OCI-LY1 (cell line): ENCODE measurements at regions not wholly inside any gene's neighbourhood (a gene's known extent, or its start where the extent isn't known, plus 50 kb on each side); places are given as distances from the start of the nearest gene placed in this dataset.

Experiments
- H2AFZ ChIP-seq: fragments of 200-600 bp; sonication (generic), shearing (Covaris generic); 2 replicates; pipeline ENCODE4 v1.6.0; 2014; ENCODE audit warnings: antibody characterized with exemption, mild to moderate bottlenecking, low read length
- H3F3A ChIP-seq: fragments of 200-600 bp; sonication (generic), shearing (Covaris generic); 2 replicates; pipeline ENCODE4 v1.6.0; 2014; ENCODE audit warnings: mild to moderate bottlenecking, antibody characterized with exemption, low read length, moderate library complexity; ENCODE audit not compliant: insufficient read depth
- H3K27ac ChIP-seq: fragments of 200-600 bp; sonication (generic); 2 replicates; pipeline ENCODE4 v1.5.1; 2014; ENCODE audit warnings: low read length, mixed run types, mild to moderate bottlenecking, low read depth; ENCODE audit not compliant: poor library complexity, severe bottlenecking
- H3K27me3 ChIP-seq: fragments of 200-600 bp; sonication (generic); 2 replicates; pipeline ENCODE4 v1.6.0; 2014; ENCODE audit warnings: antibody characterized with exemption, mild to moderate bottlenecking, low read length, moderate library complexity; ENCODE audit not compliant: insufficient read depth
- H3K36me3 ChIP-seq: fragments of 200-600 bp; sonication (generic); 2 replicates; pipeline ENCODE4 v1.6.1; 2014; ENCODE audit warnings: mild to moderate bottlenecking, antibody characterized with exemption, low read length, moderate library complexity, mixed read lengths; ENCODE audit not compliant: insufficient read depth
- H3K4me1 ChIP-seq: fragments of 200-600 bp; sonication (generic); 2 replicates; pipeline ENCODE4 v1.5.1; 2014; ENCODE audit warnings: mild to moderate bottlenecking, low read length, moderate library complexity; ENCODE audit not compliant: insufficient read depth, severe bottlenecking
- H3K4me2 ChIP-seq: fragments of 200-600 bp; sonication (generic), shearing (Covaris generic); 2 replicates; pipeline ENCODE4 v1.6.1; 2014; ENCODE audit warnings: low read length
- H3K4me3 ChIP-seq: fragments of 200-600 bp; sonication (generic); 2 replicates; pipeline ENCODE4 v1.5.1; 2014; ENCODE audit warnings: low read length, low read depth, mild to moderate bottlenecking, mixed read lengths; ENCODE audit not compliant: poor library complexity, severe bottlenecking
- H3K79me2 ChIP-seq: fragments of 200-600 bp; shearing (Covaris generic); 2 replicates; pipeline ENCODE4 v1.6.1; 2016; ENCODE audit warnings: mixed run types, low read length, mixed read lengths; ENCODE audit not compliant: insufficient read depth
- H3K9ac ChIP-seq: fragments of 200-600 bp; sonication (generic), shearing (Covaris generic); 2 replicates; pipeline ENCODE4 v1.6.1; 2014; ENCODE audit warnings: mild to moderate bottlenecking, low read length, mixed read lengths
- H3K9me2 ChIP-seq: fragments of 200-600 bp; sonication (generic), shearing (Covaris generic); 2 replicates; pipeline ENCODE4 v1.6.1; 2014; ENCODE audit warnings: low read depth, mild to moderate bottlenecking, low read length, mixed read lengths
- H3K9me3 ChIP-seq: fragments of 200-600 bp; shearing (Covaris generic); 2 replicates; pipeline ENCODE4 v1.6.1; 2014; ENCODE audit warnings: low read length, mixed read lengths
- H4K20me1 ChIP-seq: fragments of 200-600 bp; sonication (generic), shearing (Covaris generic); 2 replicates; pipeline ENCODE4 v1.6.0; 2016; ENCODE audit warnings: mild to moderate bottlenecking, low read length; ENCODE audit not compliant: insufficient read depth
- EZH2 ChIP-seq: fragments of 200-600 bp; sonication (generic), shearing (Covaris generic); IDR thresholded peaks from 2 replicates; pipeline ENCODE4 v1.8.0; 2017; ENCODE audit warnings: borderline replicate concordance, mixed run types, mild to moderate bottlenecking, antibody characterized with exemption, low read length, moderate library complexity, mixed read lengths
- TF ChIP-seq, protein P1 (sequence below): fragments of 200-600 bp; sonication (generic), shearing (Covaris generic); IDR thresholded peaks from 2 replicates; pipeline ENCODE4 v1.5.1; 2017; ENCODE audit warnings: mild to moderate bottlenecking, antibody characterized with exemption, low read length, moderate library complexity, mixed read lengths

DNA sequence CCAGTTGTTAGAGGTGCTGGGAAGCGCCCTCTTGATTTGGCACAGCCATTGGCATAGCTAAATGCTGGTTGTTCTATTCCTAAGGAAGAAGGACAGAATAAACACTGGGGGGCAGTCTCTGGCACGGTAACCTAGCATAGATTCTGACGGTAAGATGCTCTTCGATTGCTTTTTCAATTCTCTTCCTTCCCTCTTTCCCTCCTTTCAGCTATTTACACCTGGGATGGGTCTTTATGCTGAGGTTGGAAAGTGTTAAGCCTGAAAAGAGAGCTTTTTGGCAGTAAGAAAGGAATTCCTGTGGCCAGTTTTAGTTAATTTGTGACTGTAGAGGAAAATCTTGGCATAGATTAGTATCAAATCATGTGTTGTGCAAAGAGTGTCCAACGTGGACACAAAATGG, 162.8 kb downstream of the SNAPC1 start:
- H3K79me2 ChIP-seq, result no peaks in the 10 kb centered on the region
- H3K4me3 ChIP-seq, result no peak overlapping the region
- no peak overlapping the region for H3K4me2 ChIP-seq
- H3K9ac ChIP-seq, result no peak overlapping the region
- H2AFZ ChIP-seq, result no peak overlapping the region
- no peaks in the 10 kb centered on the region for H3K4me1 ChIP-seq
- no peaks in the 10 kb centered on the region for H3K9me3 ChIP-seq
- H3K9me2 ChIP-seq, result no peaks in the 10 kb centered on the region
- no peaks in the 10 kb centered on the region for H3F3A ChIP-seq
- TF ChIP-seq, protein P1, sequence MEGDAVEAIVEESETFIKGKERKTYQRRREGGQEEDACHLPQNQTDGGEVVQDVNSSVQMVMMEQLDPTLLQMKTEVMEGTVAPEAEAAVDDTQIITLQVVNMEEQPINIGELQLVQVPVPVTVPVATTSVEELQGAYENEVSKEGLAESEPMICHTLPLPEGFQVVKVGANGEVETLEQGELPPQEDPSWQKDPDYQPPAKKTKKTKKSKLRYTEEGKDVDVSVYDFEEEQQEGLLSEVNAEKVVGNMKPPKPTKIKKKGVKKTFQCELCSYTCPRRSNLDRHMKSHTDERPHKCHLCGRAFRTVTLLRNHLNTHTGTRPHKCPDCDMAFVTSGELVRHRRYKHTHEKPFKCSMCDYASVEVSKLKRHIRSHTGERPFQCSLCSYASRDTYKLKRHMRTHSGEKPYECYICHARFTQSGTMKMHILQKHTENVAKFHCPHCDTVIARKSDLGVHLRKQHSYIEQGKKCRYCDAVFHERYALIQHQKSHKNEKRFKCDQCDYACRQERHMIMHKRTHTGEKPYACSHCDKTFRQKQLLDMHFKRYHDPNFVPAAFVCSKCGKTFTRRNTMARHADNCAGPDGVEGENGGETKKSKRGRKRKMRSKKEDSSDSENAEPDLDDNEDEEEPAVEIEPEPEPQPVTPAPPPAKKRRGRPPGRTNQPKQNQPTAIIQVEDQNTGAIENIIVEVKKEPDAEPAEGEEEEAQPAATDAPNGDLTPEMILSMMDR, result peak; percentile 43; the same call in 1 of the 2 replicates
- no peak for TF ChIP-seq EZH2
- H3K27ac ChIP-seq, result no peak overlapping the region
- no peaks in the 10 kb centered on the region for H3K27me3 ChIP-seq
- no peaks in the 10 kb centered on the region for H4K20me1 ChIP-seq
- H3K36me3 ChIP-seq, result no peaks in the 10 kb centered on the region

DNA sequence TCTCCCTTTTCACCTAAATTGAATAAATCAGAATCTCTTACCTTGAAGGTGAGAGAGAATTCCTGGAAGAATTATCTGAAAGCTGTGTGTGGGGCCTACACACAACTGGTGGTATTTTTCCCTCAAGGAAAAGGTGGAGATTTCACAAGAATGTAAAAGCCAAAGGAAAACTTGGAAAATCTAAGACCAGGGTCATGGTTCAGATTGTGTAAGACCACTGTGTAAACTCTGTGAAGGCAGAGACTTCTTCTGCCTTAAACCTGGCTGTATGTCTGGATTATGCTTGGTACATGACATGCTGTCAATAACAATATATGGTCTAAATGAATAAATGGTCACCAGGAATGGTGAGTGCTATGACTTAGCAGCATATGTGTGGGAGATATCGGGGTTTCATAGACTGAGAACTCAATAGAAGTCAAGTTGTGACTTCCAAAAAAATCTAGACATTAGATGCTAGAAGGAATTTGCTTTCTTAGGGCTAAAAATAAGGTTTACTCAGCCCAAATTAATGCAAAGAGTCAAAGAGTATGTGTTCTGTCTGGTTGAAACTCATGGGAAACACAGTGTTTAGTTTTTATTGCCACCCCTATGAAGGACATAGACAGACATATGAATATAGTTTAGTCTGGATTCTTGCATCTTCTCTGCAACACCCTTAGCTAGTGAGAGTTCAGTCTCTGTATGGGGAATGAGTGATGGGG, 163.7 kb downstream of the SNAPC1 start:
- H3K9ac ChIP-seq, result no peak overlapping the region
- TF ChIP-seq EZH2, result no peak
- TF ChIP-seq, protein P1, result no peak

DNA sequence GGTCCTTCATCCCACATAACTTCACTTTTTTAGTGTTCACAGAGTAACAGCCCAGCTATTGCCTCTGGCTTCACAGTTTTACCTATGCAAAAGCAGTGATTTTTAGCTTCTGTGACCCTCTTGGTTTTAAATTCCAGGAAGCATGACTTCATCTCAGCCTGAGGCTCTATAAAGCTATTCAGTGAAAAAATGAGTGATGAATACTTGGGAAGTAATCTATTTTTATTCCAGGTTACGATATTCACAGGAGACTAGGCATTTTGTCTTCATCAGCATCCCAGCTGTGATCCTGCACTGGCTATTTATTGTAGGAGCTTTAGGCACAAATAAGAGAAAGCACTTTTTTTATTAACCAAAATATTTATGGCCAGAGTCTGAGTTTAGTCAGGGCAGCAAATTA, 164.8 kb downstream of the SNAPC1 start:
- Histone ChIP-seq H3F3A (no peaks in the 10 kb centered on the region), H3K27me3 (no peaks in the 10 kb centered on the region; the same call in 1 of the 2 replicates), H3K9me2 (no peaks in the 10 kb centered on the region), H3K4me3 (no peak overlapping the region), H3K9me3 (no peaks in the 10 kb centered on the region), H2AFZ (no peak overlapping the region), H3K79me2 (no peaks in the 10 kb centered on the region), H3K27ac (no peak overlapping the region), H3K4me1 (no peaks in the 10 kb centered on the region), H3K9ac (no peak overlapping the region), H3K36me3 (no peaks in the 10 kb centered on the region), H3K4me2 (no peak overlapping the region), H4K20me1 (no peaks in the 10 kb centered on the region)
- TF ChIP-seq, protein P1, result no peak
- no peak for TF ChIP-seq EZH2

More for the DNA sequence above, 163.7 kb downstream of the SNAPC1 start:
- H3F3A ChIP-seq, result no peaks in the 10 kb centered on the region
- H3K9me3 ChIP-seq, result no peaks in the 10 kb centered on the region
- no peaks in the 10 kb centered on the region for H3K36me3 ChIP-seq
- no peak overlapping the region for H2AFZ ChIP-seq
- H3K4me2 ChIP-seq, result no peak overlapping the region
- H3K4me1 ChIP-seq, result no peaks in the 10 kb centered on the region
- no peaks in the 10 kb centered on the region for H4K20me1 ChIP-seq
- H3K9me2 ChIP-seq, result no peaks in the 10 kb centered on the region
- H3K4me3 ChIP-seq, result no peak overlapping the region
- no peaks in the 10 kb centered on the region for H3K79me2 ChIP-seq
- no peaks in the 10 kb centered on the region for H3K27me3 ChIP-seq
- no peak overlapping the region for H3K27ac ChIP-seq
